K562 (cell line): ENCODE measurements at regions not wholly inside any gene's neighbourhood (a gene's known extent, or its start where the extent isn't known, plus 50 kb on each side); places are given as distances from the start of the nearest gene placed in this dataset.

Experiments
- ATAC-seq: fragments of 200-7000 bp; cut with Tn5 transposase; 3 replicates; pipeline ENCODE4 v1.9.1; 2020; ENCODE audit warnings: moderate library complexity
- BruUV-seq: library from RNA; stranded (reverse); fragments of 400-500 nt; replicated peaks from 2 replicates; lab custom pipeline; 2021; lab: Mats Ljungman, UMichigan
- CTCF ChIA-PET: fragments of 300-600 bp; formaldehyde crosslinking; extraction: SDS; loops from one replicate; lab custom pipeline; 2021; ENCODE audit warnings: low intra/inter-chr PET ratio; lab: Yijun Ruan, JAX
- POLR2A ChIA-PET: fragments of 300-600, 350-650 bp; sonication (Branson Sonifier 250); formaldehyde crosslinking; extraction: SDS; loops from one replicate; lab custom pipeline; 2021; ENCODE audit warnings: antibody characterized with exemption, inconsistent platforms; lab: Yijun Ruan, JAX
- DNase-seq, 4 experiments: peaks; one replicate each; pipeline versions ENCODE4 v3.0.0 to v3.0.0-alpha.2; 2011 to 2018; ENCODE audit warnings: low spot score in 3 of 4, mixed read lengths in 3 of 4; ENCODE audit errors: extremely low read depth in 1 of 4
- FAIRE-seq: peaks from 2 replicates; lab custom pipeline; 2011; peaks lifted over from hg19 to GRCh38; lab: Jason Lieb, UNC
- H2AFZ ChIP-seq: 2 replicates; pipeline ENCODE4 v1.6.0; 2011; ENCODE audit warnings: low read depth, low read length, control low read depth, inconsistent platforms
- H3K27ac ChIP-seq: fragments of 200-600 bp; 3 replicates; pipeline ENCODE4 v1.8.0; 2011; ENCODE audit warnings: low read depth, mild to moderate bottlenecking, control low read depth, inconsistent platforms, low read length, moderate library complexity, mixed read lengths; ENCODE audit errors: extremely low read depth
- H3K27me3 ChIP-seq, 2 experiments: fragments of 300-600 bp in 1 of 2; 2 replicates in 1 of 2; 3 replicates in 1 of 2; pipeline versions ENCODE4 v1.6.0 to v1.8.0; 2011; ENCODE audit warnings: inconsistent platforms in 2 of 2, low read length in 2 of 2, mild to moderate bottlenecking in 1 of 2, mixed read lengths in 1 of 2, moderate library complexity in 1 of 2; ENCODE audit not compliant: control insufficient read depth in 2 of 2, insufficient read depth in 2 of 2
- H3K36me3 ChIP-seq: fragments of 300-600 bp; 3 replicates; pipeline ENCODE4 v1.8.0; 2011; ENCODE audit warnings: mild to moderate bottlenecking, low read length, inconsistent platforms; ENCODE audit not compliant: control insufficient read depth, insufficient read depth
- H3K4me1 ChIP-seq, 2 experiments: fragments of 200-600 bp in 1 of 2; replicated peaks in 1 of 2; 2 replicates in 1 of 2; 3 replicates in 1 of 2; pipeline versions ENCODE4 v1.5.1 to v1.8.0; 2011; ENCODE audit warnings: inconsistent platforms in 2 of 2, low read length in 2 of 2, mild to moderate bottlenecking in 1 of 2, mixed read lengths in 1 of 2, moderate library complexity in 1 of 2; ENCODE audit not compliant: control insufficient read depth in 2 of 2, insufficient read depth in 2 of 2
- H3K4me2 ChIP-seq: 2 replicates; pipeline ENCODE4 v1.6.1; 2011; ENCODE audit warnings: low read length, control low read depth, inconsistent platforms, mixed read lengths; ENCODE audit not compliant: insufficient read depth
- H3K4me3 ChIP-seq: fragments of 200-600 bp; sonication (generic), shearing (Covaris generic); 2 replicates; pipeline ENCODE4 v1.5.1; 2016; ENCODE audit warnings: control low read depth, inconsistent platforms
- H3K79me2 ChIP-seq: fragments of 200-600 bp; 3 replicates; pipeline ENCODE4 v1.8.0; 2011; ENCODE audit warnings: low read length, inconsistent platforms; ENCODE audit not compliant: control insufficient read depth, insufficient read depth
- H3K9ac ChIP-seq, 2 experiments: 2 replicates each; pipeline versions ENCODE4 v1.6.0 to v1.6.1; 2011; ENCODE audit warnings: low read depth in 2 of 2, low read length in 2 of 2, control low read depth in 1 of 2, inconsistent platforms in 1 of 2, mild to moderate bottlenecking in 1 of 2, mixed read lengths in 1 of 2; ENCODE audit not compliant: insufficient read depth in 1 of 2
- H3K9me1 ChIP-seq: one replicate; pipeline ENCODE4 v1.6.0; 2011; ENCODE audit warnings: inconsistent platforms, mild to moderate bottlenecking, low read length, moderate library complexity; ENCODE audit not compliant: control insufficient read depth, insufficient read depth
- H3K9me3 ChIP-seq: replicated peaks from 2 replicates; pipeline ENCODE4 v1.5.1; 2011; ENCODE audit warnings: low read depth, low read length, inconsistent platforms; ENCODE audit not compliant: control insufficient read depth, insufficient read depth
- H4K20me1 ChIP-seq: replicated peaks from 2 replicates; pipeline ENCODE4 v1.6.1; 2011; ENCODE audit warnings: low read length, inconsistent platforms, mixed read lengths; ENCODE audit not compliant: control insufficient read depth, insufficient read depth
- CCNT2 ChIP-seq: IDR thresholded peaks from 2 replicates; pipeline ENCODE4 v1.6.1; 2011; ENCODE audit warnings: borderline replicate concordance, low read depth, mild to moderate bottlenecking, moderate library complexity, mixed read lengths, low read length; ENCODE audit not compliant: insufficient read length; ENCODE audit errors: extremely low read depth
- GTF2B ChIP-seq: IDR thresholded peaks from 2 replicates; pipeline ENCODE4 v1.6.1; 2011; ENCODE audit not compliant: insufficient read length; ENCODE audit errors: extremely low read depth
- NCOA1 ChIP-seq: fragments of 450-650 bp; IDR thresholded peaks from 2 replicates; pipeline ENCODE4 v1.6.1; 2016; ENCODE audit warnings: low read depth
- PBX2 ChIP-seq, 2 experiments: IDR thresholded peaks in 1 of 2; conservative IDR thresholded peaks in 1 of 2; 2 replicates each; pipeline ENCODE4 v1.6.1; 2016; ENCODE audit warnings: low read depth in 2 of 2, mild to moderate bottlenecking in 1 of 2, missing compliant biosample characterization in 1 of 2, missing genetic modification characterization in 1 of 2, moderate library complexity in 1 of 2
- SMC3 ChIP-seq: conservative IDR thresholded peaks from 2 replicates; pipeline ENCODE4 v1.6.1; 2011; ENCODE audit warnings: low read depth, low read length, improper control_type of control experiment; ENCODE audit not compliant: insufficient read depth
- ZFP36 ChIP-seq: fragments of 150-350 bp; IDR thresholded peaks from 2 replicates; pipeline ENCODE4 v1.6.1; 2018; ENCODE audit warnings: low read length, low read depth; ENCODE audit not compliant: partially characterized antibody
- ZNF280A ChIP-seq: fragments of 450-650 bp; IDR thresholded peaks from 2 replicates; pipeline ENCODE4 v1.6.1; 2018; ENCODE audit warnings: mild to moderate bottlenecking, low read depth; ENCODE audit not compliant: partially characterized antibody
- ZNF609 ChIP-seq: sonication (generic); formaldehyde crosslinking; IDR thresholded peaks from 2 replicates; pipeline ENCODE4 v1.8.1; 2023; ENCODE audit warnings: missing genetic modification reagents, mild to moderate bottlenecking, borderline replicate concordance
- whole genome bisulfite sequencing: fragments of 100-300 bp; shearing (Covaris generic); methylation state at CpG from one replicate; pipeline ENCODE4 v1.1.6; 2016; ENCODE audit warnings: low coverage, mixed read lengths; ENCODE audit not compliant: insufficient coverage; ENCODE audit errors: missing lambda C conversion rate; 5-methylcytosine and 5-hydroxymethylcytosine counted together
- in situ Hi-C: fragments of 300-500 bp; cut with MboI; formaldehyde crosslinking; loops from 4 replicates; pipeline ENCODE4 v1.15.0; 2018; ENCODE audit warnings: inconsistent platforms, mixed read lengths
- intact Hi-C: fragments of 100-400 bp; cut with micrococcal nuclease; formaldehyde crosslinking; loops from 2 replicates; pipeline ENCODE4 v1.14.2; 2022

- no TSS peak for BruUV-seq
- H4K20me1 ChIP-seq, result no peaks in the 10 kb centered on the region; the same call in 1 of the 2 replicates
- H3K9ac ChIP-seq, result no peak overlapping the region
- intact Hi-C loops (no loop called here), in situ Hi-C loops (no loop called here)
- CTCF ChIA-PET, result no interaction called here
- H3K79me2 ChIP-seq, result no peaks in the 10 kb centered on the region
- no peak overlapping the region for H3K27ac ChIP-seq
- peaks cover 8 to 11% of the 10 kb centered on the region in 2 experiments; a peak in 4 of 5 replicates for H3K4me1 ChIP-seq
- peaks cover 34 to 73% of the 10 kb centered on the region in 2 experiments for H3K27me3 ChIP-seq
- FAIRE-seq (no peak), ATAC-seq (no peak), DNase-seq (no peak)
- H3K9me3 ChIP-seq, result no peaks in the 10 kb centered on the region
- no peak overlapping the region for H3K4me3 ChIP-seq
- WGBS, result 0% methylated on average over 3 of the region's 3 CpGs
- H3K4me2 ChIP-seq, result no peak overlapping the region
- no peaks in the 10 kb centered on the region for H3K36me3 ChIP-seq
- POLR2A ChIA-PET, result interaction anchor here (1.1 kb wide), 1 partner anchor 96 kb away, joined by 3 read pairs; no protein-coding TSS in a partner anchor
- TF ChIP-seq NCOA1 (no peak), PBX2 (CRISPR knock-in tag; IDR thresholded peaks at IDR 0.05; ENCODE audit: low read depth) (no peak), PBX2 (tag; conservative IDR thresholded peaks at IDR 0.05; ENCODE audit: low read depth) (no peak), ZNF609 (CRISPR knock-in tag) (no peak), ZNF280A (no peak), GTF2B (no peak), SMC3 (no peak), CCNT2 (no peak), ZFP36 (no peak)
- TF ChIP-seq, all 486 proteins: peak for 0
- H3K9me1 ChIP-seq, result no peaks in the 10 kb centered on the region
- H2AFZ ChIP-seq, result no peak overlapping the region
These were observed 108.9 kb upstream of the ZMIZ1 start for GRCh38 chr10:78959924-78960285.
